GM21526 (cell line): ENCODE measurements at regions not wholly inside any gene's neighbourhood (a gene's known extent, or its start where the extent isn't known, plus 50 kb on each side); places are given as distances from the start of the nearest gene placed in this dataset.

ENCODE experiments used
- ATAC-seq: cut with Tn5 transposase; IDR thresholded peaks from one replicate; pipeline ENCODE4 v1.9.1; 2021; ENCODE audit warnings: moderate library complexity; ENCODE audit not compliant: unreplicated experiment, low FRiP score

GRCh38 chr1:34645109-34645688 lies 109.6 kb upstream of the GJB5 start:
- no peak for ATAC-seq

GRCh38 chr1:34645919-34646318 lies 108.9 kb upstream of the GJB5 start:
- ATAC-seq, result no peak

- no peak for ATAC-seq
Observed at GRCh38 chr1:34648501-34648900, 106.3 kb upstream of the GJB5 start.

- no peak for ATAC-seq
Observed at GRCh38 chr1:34650090-34650489, 104.8 kb upstream of the GJB5 start.

GRCh38 chr1:34650800-34651199 lies 104.0 kb upstream of the GJB5 start:
- no peak for ATAC-seq

GRCh38 chr1:34653110-34653509 lies 101.7 kb upstream of the GJB5 start:
- no peak for ATAC-seq

GRCh38 chr1:34655206-34655874 lies 99.5 kb upstream of the GJB5 start:
- no peak for ATAC-seq

- no peak for ATAC-seq
Observed at GRCh38 chr1:34655875-34656240, 99.0 kb upstream of the GJB5 start.

GRCh38 chr1:34656299-34656698 lies 98.5 kb upstream of the GJB5 start:
- ATAC-seq, result no peak

- no peak for ATAC-seq
Observed at GRCh38 chr1:34656731-34657130, 98.1 kb upstream of the GJB5 start.

GRCh38 chr1:34657266-34657665 lies 97.6 kb upstream of the GJB5 start:
- ATAC-seq, result no peak

GRCh38 chr1:34657849-34658248 lies 97.0 kb upstream of the GJB5 start:
- no peak for ATAC-seq

GRCh38 chr1:34663031-34663430 lies 91.8 kb upstream of the GJB5 start:
- ATAC-seq, result no peak

- no peak for ATAC-seq
Observed at GRCh38 chr1:34668063-34668462, 86.8 kb upstream of the GJB5 start.

- ATAC-seq, result no peak
Observed at GRCh38 chr1:34670982-34671381, 83.9 kb upstream of the GJB5 start.

- ATAC-seq, result no peak
Observed at GRCh38 chr1:34671887-34672286, 83.0 kb upstream of the GJB5 start.

- ATAC-seq, result peak; percentile 59
Observed at GRCh38 chr1:34681480-34682451, 73.1 kb upstream of the GJB5 start.

GRCh38 chr1:34682452-34683223 lies 72.2 kb upstream of the GJB5 start:
- ATAC-seq, result no peak

GRCh38 chr1:34683616-34684015 lies 71.2 kb upstream of the GJB5 start:
- ATAC-seq, result no peak

- no peak for ATAC-seq
Observed at GRCh38 chr1:34684266-34684665, 70.6 kb upstream of the GJB5 start.

GRCh38 chr1:34685225-34685624 lies 69.6 kb upstream of the GJB5 start:
- no peak for ATAC-seq
